H1 (cell line): ENCODE measurements at regions not wholly inside any gene's neighbourhood (a gene's known extent, or its start where the extent isn't known, plus 50 kb on each side); places are given as distances from the start of the nearest gene placed in this dataset.

Experiments
- CTCF ChIA-PET: fragments of 300-600 bp; sonication (Branson Sonifier 250); formaldehyde crosslinking; loops from one replicate; lab custom pipeline; 2021; ENCODE audit not compliant: partially characterized antibody; lab: Charles Lee
- POLR2A ChIA-PET: fragments of 300-600 bp; sonication (Branson Sonifier 250); formaldehyde crosslinking; loops from one replicate; lab custom pipeline; 2021; ENCODE audit warnings: inconsistent platforms; ENCODE audit not compliant: partially characterized antibody; lab: Charles Lee
- DNase-seq, 2 experiments: peaks; one replicate each; pipeline versions ENCODE4 v3.0.0 to v3.0.0-alpha.2; 2010 to 2022; ENCODE audit warnings: low spot score in 2 of 2, low read depth in 1 of 2, mixed read lengths in 1 of 2
- FAIRE-seq: peaks from 2 replicates; lab custom pipeline; 2011; peaks lifted over from hg19 to GRCh38; lab: Jason Lieb, UNC
- H2AFZ ChIP-seq: 2 replicates; pipeline ENCODE4 v1.8.1; 2012; ENCODE audit warnings: low read length, inconsistent platforms
- H2AK5ac ChIP-seq: 2 replicates; pipeline ENCODE4 v1.6.1; 2013; ENCODE audit warnings: low read depth, low read length
- H2BK120ac ChIP-seq: replicated peaks from 2 replicates; pipeline ENCODE3; 2013; ENCODE audit warnings: low read depth, low read length, inconsistent platforms
- H2BK12ac ChIP-seq: 2 replicates; pipeline ENCODE4 v1.6.1; 2013; ENCODE audit warnings: low read depth, low read length
- H2BK15ac ChIP-seq: 2 replicates; pipeline ENCODE4 v1.6.1; 2013; ENCODE audit warnings: low read length
- H2BK20ac ChIP-seq: 2 replicates; pipeline ENCODE4 v1.6.1; 2013; ENCODE audit warnings: low read length
- H2BK5ac ChIP-seq: 2 replicates; pipeline ENCODE4 v1.6.1; 2013; ENCODE audit warnings: low read depth, low read length
- H3K14ac ChIP-seq: 2 replicates; pipeline ENCODE4 v1.6.1; 2013; ENCODE audit warnings: inconsistent platforms; ENCODE audit not compliant: insufficient read length
- H3K18ac ChIP-seq: 2 replicates; pipeline ENCODE4 v1.6.1; 2013; ENCODE audit warnings: low read length; ENCODE audit errors: extremely low read depth
- H3K23ac ChIP-seq: 2 replicates; pipeline ENCODE4 v1.6.1; 2013; ENCODE audit warnings: inconsistent platforms; ENCODE audit not compliant: insufficient read length
- H3K23me2 ChIP-seq: 2 replicates; pipeline ENCODE4 v1.6.1; 2013; ENCODE audit warnings: low read depth, low read length
- H3K27ac ChIP-seq: 2 replicates; pipeline ENCODE4 v1.6.1; 2011; ENCODE audit warnings: low read depth, low read length, inconsistent platforms
- H3K27me3 ChIP-seq, 4 experiments: replicated peaks in 1 of 4; 1 replicate in 1 of 4; 2 replicates in 3 of 4; pipeline versions ENCODE4 v1.6.1 to v1.8.1; 2011 to 2013; ENCODE audit warnings: low read length in 3 of 4, mild to moderate bottlenecking in 3 of 4, inconsistent platforms in 2 of 4, mixed read lengths in 2 of 4, moderate library complexity in 1 of 4; ENCODE audit not compliant: control insufficient read depth in 3 of 4, insufficient read depth in 3 of 4; ENCODE audit errors: extremely low read depth in 1 of 4
- H3K36me3 ChIP-seq, 4 experiments: 2 replicates each; pipeline versions ENCODE4 v1.6.1 to v1.8.1; 2011 to 2013; ENCODE audit warnings: mild to moderate bottlenecking in 4 of 4, low read length in 3 of 4, moderate library complexity in 2 of 4, control low read depth in 1 of 4, inconsistent platforms in 1 of 4; ENCODE audit not compliant: insufficient read depth in 4 of 4, control insufficient read depth in 2 of 4
- H3K4ac ChIP-seq: replicated peaks from 2 replicates; pipeline ENCODE3; 2013; ENCODE audit warnings: low read length, low read depth, mixed read lengths, inconsistent platforms; ENCODE audit not compliant: insufficient read length
- H3K4me1 ChIP-seq, 4 experiments: replicated peaks in 1 of 4; 1 replicate in 1 of 4; 2 replicates in 3 of 4; pipeline versions ENCODE4 v1.6.1 to v1.8.1; 2011 to 2013; ENCODE audit warnings: low read length in 3 of 4, inconsistent platforms in 2 of 4, mixed read lengths in 1 of 4; ENCODE audit not compliant: insufficient read depth in 4 of 4, control insufficient read depth in 3 of 4
- H3K4me2 ChIP-seq, 2 experiments: 2 replicates each; pipeline versions ENCODE4 v1.6.1 to v1.8.1; 2011 to 2013; ENCODE audit warnings: low read depth in 2 of 2, low read length in 2 of 2, control low read depth in 1 of 2, inconsistent platforms in 1 of 2, mild to moderate bottlenecking in 1 of 2; ENCODE audit not compliant: insufficient read depth in 1 of 2
- H3K4me3 ChIP-seq, 4 experiments: fragments of 200-600, 300-600 bp in 1 of 4; sonication (generic), shearing (Covaris generic), sonication (Bioruptor Twin) in 1 of 4; 2 replicates each; pipeline versions ENCODE4 v1.5.1 to v1.8.1; 2011 to 2016; ENCODE audit warnings: low read length in 4 of 4, low read depth in 3 of 4, control low read depth in 2 of 4, inconsistent platforms in 2 of 4, mild to moderate bottlenecking in 2 of 4, mixed read lengths in 1 of 4, moderate library complexity in 1 of 4; ENCODE audit not compliant: insufficient read depth in 2 of 4; ENCODE audit errors: extremely low read depth in 1 of 4
- H3K56ac ChIP-seq: replicated peaks from 2 replicates; pipeline ENCODE3; 2013; ENCODE audit warnings: low read depth, mild to moderate bottlenecking, mixed read lengths, low read length, inconsistent platforms; ENCODE audit not compliant: insufficient read length
- H3K79me1 ChIP-seq: 2 replicates; pipeline ENCODE4 v1.6.1; 2013; ENCODE audit warnings: low read depth, low read length, control low read depth
- H3K79me2 ChIP-seq, 2 experiments: 2 replicates each; pipeline versions ENCODE4 v1.6.1 to v1.8.1; 2012 to 2013; ENCODE audit warnings: low read length in 2 of 2, mild to moderate bottlenecking in 2 of 2, inconsistent platforms in 1 of 2; ENCODE audit not compliant: insufficient read depth in 2 of 2, control insufficient read depth in 1 of 2
- H3K9ac ChIP-seq, 4 experiments: replicated peaks in 1 of 4; 1 replicate in 1 of 4; 2 replicates in 3 of 4; pipeline versions ENCODE4 v1.6.1 to v1.8.1; 2011 to 2013; ENCODE audit warnings: low read depth in 3 of 4, low read length in 3 of 4, control low read depth in 2 of 4, mild to moderate bottlenecking in 2 of 4, moderate library complexity in 2 of 4, inconsistent platforms in 1 of 4; ENCODE audit errors: extremely low read depth in 1 of 4
- H3K9me3 ChIP-seq, 2 experiments: 2 replicates each; pipeline versions ENCODE4 v1.6.1 to v1.8.1; 2012 to 2013; ENCODE audit warnings: mild to moderate bottlenecking in 2 of 2, moderate library complexity in 2 of 2, control low read depth in 1 of 2, inconsistent platforms in 1 of 2, low read depth in 1 of 2, low read length in 1 of 2, mixed read lengths in 1 of 2; ENCODE audit not compliant: insufficient read depth in 2 of 2
- H4K20me1 ChIP-seq, 2 experiments: replicated peaks in 1 of 2; 2 replicates each; pipeline versions ENCODE3 to v1.8.1; 2011 to 2013; ENCODE audit warnings: inconsistent platforms in 2 of 2, low read length in 2 of 2, mild to moderate bottlenecking in 1 of 2; ENCODE audit not compliant: insufficient read depth in 2 of 2, control insufficient read depth in 1 of 2
- H4K5ac ChIP-seq: 2 replicates; pipeline ENCODE4 v1.6.1; 2013; ENCODE audit warnings: low read length, low read depth, mixed read lengths, inconsistent platforms; ENCODE audit not compliant: insufficient read length
- H4K8ac ChIP-seq: 2 replicates; pipeline ENCODE4 v1.8.0; 2013; ENCODE audit warnings: mild to moderate bottlenecking, moderate library complexity, low read length, inconsistent platforms; ENCODE audit not compliant: insufficient read depth; ENCODE audit errors: extremely low read depth
- H4K91ac ChIP-seq: replicated peaks from 2 replicates; pipeline ENCODE3; 2013; ENCODE audit warnings: low read length, mixed read lengths, inconsistent platforms; ENCODE audit not compliant: insufficient read length
- CHD1 ChIP-seq: IDR thresholded peaks from 2 replicates; pipeline ENCODE4 v1.6.1; 2012; ENCODE audit warnings: low read depth, low read length, improper control_type of control experiment
- E2F6 ChIP-seq: IDR thresholded peaks from 2 replicates; pipeline ENCODE4 v1.6.1; 2012; ENCODE audit warnings: inconsistent platforms
- GABPA ChIP-seq: IDR thresholded peaks from 2 replicates; pipeline ENCODE4 v1.6.1; 2011; ENCODE audit warnings: mild to moderate bottlenecking, low read length, moderate library complexity, borderline replicate concordance; ENCODE audit not compliant: insufficient read depth
- GTF2F1 ChIP-seq: IDR thresholded peaks from 2 replicates; pipeline ENCODE4 v1.6.1; 2012; ENCODE audit warnings: low read depth, low read length, improper control_type of control experiment, borderline replicate concordance
- NANOG ChIP-seq: IDR thresholded peaks from 2 replicates; pipeline ENCODE4 v1.6.1; 2011; ENCODE audit warnings: low read length, low read depth, mild to moderate bottlenecking, inconsistent platforms; ENCODE audit not compliant: insufficient read depth, poor library complexity, severe bottlenecking
- POU5F1 ChIP-seq: IDR thresholded peaks from 2 replicates; pipeline ENCODE4 v1.6.1; 2011; ENCODE audit warnings: low read depth, mild to moderate bottlenecking, low read length, moderate library complexity
- RXRA ChIP-seq: IDR thresholded peaks from 2 replicates; pipeline ENCODE4 v1.6.1; 2011; ENCODE audit warnings: low read depth, mild to moderate bottlenecking, low read length, moderate library complexity; ENCODE audit not compliant: insufficient read depth
- SIRT6 ChIP-seq: IDR thresholded peaks from one replicate; pipeline ENCODE4 v1.7.1; 2012; ENCODE audit warnings: low read length, inconsistent platforms
- TAF1 ChIP-seq: IDR thresholded peaks from 2 replicates; pipeline ENCODE4 v1.6.1; 2011; ENCODE audit warnings: mild to moderate bottlenecking, low read depth, low read length
- TCF12 ChIP-seq: IDR thresholded peaks from 2 replicates; pipeline ENCODE4 v1.6.1; 2011; ENCODE audit warnings: low read depth, mild to moderate bottlenecking, low read length
- USF2 ChIP-seq: IDR thresholded peaks from 2 replicates; pipeline ENCODE4 v1.6.1; 2011; ENCODE audit warnings: low read length, improper control_type of control experiment
- YY1 ChIP-seq: IDR thresholded peaks from 2 replicates; pipeline ENCODE4 v1.6.1; 2011; ENCODE audit warnings: low read depth, mild to moderate bottlenecking, low read length
- WGBS, 2 experiments: shearing (Covaris generic) in 1 of 2; methylation state at CpG; one replicate each; pipeline versions ENCODE4 v1.1.6 to v1.1.7; 2013 to 2015; ENCODE audit warnings: low lambda C conversion rate in 2 of 2, mixed read lengths in 2 of 2, inconsistent platforms in 1 of 2, low coverage in 1 of 2, missing lambda C conversion rate in 1 of 2; ENCODE audit not compliant: insufficient replicate concordance in 2 of 2, insufficient coverage in 1 of 2, insufficient read length in 1 of 2; ENCODE audit errors: extremely low coverage in 1 of 2, missing lambda C conversion rate in 1 of 2; 5-methylcytosine and 5-hydroxymethylcytosine counted together

GRCh38 chr14:47763188-47763854 is 87.9 kb upstream of the MDGA2 start:
- Histone ChIP-seq H4K91ac (no peak overlapping the region), H3K36me3 (peaks cover 0 to 2% (median 0%) of the 10 kb centered on the region in 4 experiments; a peak in 1 of 8 replicates), H3K14ac (no peak overlapping the region), H3K18ac (no peak overlapping the region), H3K4me2 (no peak overlapping the region), H3K4ac (no peak overlapping the region), H3K79me1 (no peaks in the 10 kb centered on the region), H2BK5ac (no peak overlapping the region), H3K27me3 (no peaks in the 10 kb centered on the region), H4K20me1 (no peaks in the 10 kb centered on the region), H2BK15ac (no peak overlapping the region), H3K9ac (no peak overlapping the region), H3K23ac (no peak overlapping the region), H2BK12ac (no peak overlapping the region), H2AFZ (no peak overlapping the region), H2BK20ac (no peak overlapping the region), H2BK120ac (no peak overlapping the region), H3K4me3 (no peak overlapping the region), H4K8ac (no peak overlapping the region), H3K56ac (no peak overlapping the region), H3K79me2 (no peaks in the 10 kb centered on the region), H4K5ac (no peak overlapping the region), H3K4me1 (no peaks in the 10 kb centered on the region), H2AK5ac (no peak overlapping the region), H3K9me3 (peaks cover 0 to 12% of the 10 kb centered on the region in 2 experiments; a peak in 3 of 4 replicates), H3K23me2 (no peaks in the 10 kb centered on the region), H3K27ac (no peak overlapping the region)
- POLR2A ChIA-PET: no interaction called here
- FAIRE-seq (no peak), DNase-seq (no peak)
- WGBS, 2 experiments: 84% methylated on average over 2 of the region's 2 CpGs; no CpG with 5 or more reads in 1 of the 2 experiments
- CTCF ChIA-PET: interaction anchor here (1.2 kb wide), 1 partner anchor 10 kb away, joined by 3 read pairs; no protein-coding TSS in a partner anchor
- TF ChIP-seq E2F6: no peak
- TF ChIP-seq SIRT6: no peak
- no peak for TF ChIP-seq NANOG
- TF ChIP-seq RXRA: no peak
- no peak for TF ChIP-seq TAF1
- no peak for TF ChIP-seq TCF12
- no peak for TF ChIP-seq USF2
- no peak for TF ChIP-seq CHD1
- no peak for TF ChIP-seq YY1
- TF ChIP-seq GTF2F1: no peak
- no peak for TF ChIP-seq POU5F1
- TF ChIP-seq GABPA: no peak
